ENCODE measurements at regions not wholly inside any gene's neighbourhood (a gene's known extent, or its start where the extent isn't known, plus 50 kb on each side); places are given as distances from the start of the nearest gene placed in this dataset.

GRCh38 chr16:88284101-88284500, 98.7 kb upstream of the ZNF469 start:
- TF ChIP-seq JUNB (IDR thresholded peaks at IDR 0.05; ENCODE audit: unreplicated experiment) (no peak), EZH2 (IDR thresholded peaks at IDR 0.05; ENCODE audit: low read depth, unreplicated experiment) (no peak), CREB1 (CRISPR knock-in tag; IDR thresholded peaks at IDR 0.05; ENCODE audit: low read depth) (no peak), POLR2AphosphoS5 (IDR thresholded peaks at IDR 0.05; ENCODE audit: low read depth) (no peak)
- TF ChIP-seq, protein P1, sequence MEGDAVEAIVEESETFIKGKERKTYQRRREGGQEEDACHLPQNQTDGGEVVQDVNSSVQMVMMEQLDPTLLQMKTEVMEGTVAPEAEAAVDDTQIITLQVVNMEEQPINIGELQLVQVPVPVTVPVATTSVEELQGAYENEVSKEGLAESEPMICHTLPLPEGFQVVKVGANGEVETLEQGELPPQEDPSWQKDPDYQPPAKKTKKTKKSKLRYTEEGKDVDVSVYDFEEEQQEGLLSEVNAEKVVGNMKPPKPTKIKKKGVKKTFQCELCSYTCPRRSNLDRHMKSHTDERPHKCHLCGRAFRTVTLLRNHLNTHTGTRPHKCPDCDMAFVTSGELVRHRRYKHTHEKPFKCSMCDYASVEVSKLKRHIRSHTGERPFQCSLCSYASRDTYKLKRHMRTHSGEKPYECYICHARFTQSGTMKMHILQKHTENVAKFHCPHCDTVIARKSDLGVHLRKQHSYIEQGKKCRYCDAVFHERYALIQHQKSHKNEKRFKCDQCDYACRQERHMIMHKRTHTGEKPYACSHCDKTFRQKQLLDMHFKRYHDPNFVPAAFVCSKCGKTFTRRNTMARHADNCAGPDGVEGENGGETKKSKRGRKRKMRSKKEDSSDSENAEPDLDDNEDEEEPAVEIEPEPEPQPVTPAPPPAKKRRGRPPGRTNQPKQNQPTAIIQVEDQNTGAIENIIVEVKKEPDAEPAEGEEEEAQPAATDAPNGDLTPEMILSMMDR (conservative IDR thresholded peaks at IDR 0.05; ENCODE audit: low read depth in 2 of 2): no peak
